GM21515 (cell line): ENCODE measurements at regions not wholly inside any gene's neighbourhood (a gene's known extent, or its start where the extent isn't known, plus 50 kb on each side); places are given as distances from the start of the nearest gene placed in this dataset.

Experiments
- ATAC-seq: cut with Tn5 transposase; IDR thresholded peaks from one replicate; pipeline ENCODE4 v1.9.1; 2021; ENCODE audit not compliant: unreplicated experiment

DNA sequence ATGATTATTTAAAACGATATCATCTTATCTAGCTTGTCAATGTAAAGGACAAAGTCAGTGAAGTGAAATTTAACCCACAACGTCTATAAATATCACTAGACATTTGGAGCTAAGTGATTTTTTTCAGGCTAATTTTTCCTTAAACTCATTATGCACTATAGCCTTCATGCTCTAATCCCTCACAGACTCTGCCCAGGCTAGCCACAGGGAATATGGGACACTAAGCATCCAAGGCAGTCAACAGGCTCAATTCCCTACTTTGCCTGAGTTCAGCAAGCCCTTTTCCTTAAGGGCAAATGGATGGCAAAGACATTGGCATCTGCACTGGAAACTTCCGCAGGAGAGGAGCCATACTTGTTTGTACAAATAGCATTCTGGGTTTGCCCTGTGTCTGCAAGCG, 577.0 kb downstream of the LMO4 start:
- ATAC-seq: no peak

DNA sequence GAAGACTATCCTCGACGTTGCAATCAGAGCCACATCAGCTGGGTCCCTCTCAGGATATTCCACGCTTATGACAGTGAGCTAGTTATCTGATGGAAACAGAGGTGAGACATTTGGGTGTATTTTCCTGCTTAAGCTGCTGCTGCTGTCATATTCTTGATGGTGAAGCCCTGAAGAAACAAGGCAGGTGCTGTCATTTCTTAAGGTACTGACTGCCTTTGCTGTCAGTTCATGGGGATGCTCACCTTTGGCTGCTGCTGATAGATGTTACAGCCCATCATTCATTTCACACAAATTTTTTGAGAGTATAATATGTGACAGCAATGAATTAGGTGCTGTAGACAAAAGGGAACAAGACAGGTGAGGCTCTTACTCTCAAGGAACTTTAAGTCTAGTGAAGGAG, 577.4 kb downstream of the LMO4 start:
- no peak for ATAC-seq

DNA sequence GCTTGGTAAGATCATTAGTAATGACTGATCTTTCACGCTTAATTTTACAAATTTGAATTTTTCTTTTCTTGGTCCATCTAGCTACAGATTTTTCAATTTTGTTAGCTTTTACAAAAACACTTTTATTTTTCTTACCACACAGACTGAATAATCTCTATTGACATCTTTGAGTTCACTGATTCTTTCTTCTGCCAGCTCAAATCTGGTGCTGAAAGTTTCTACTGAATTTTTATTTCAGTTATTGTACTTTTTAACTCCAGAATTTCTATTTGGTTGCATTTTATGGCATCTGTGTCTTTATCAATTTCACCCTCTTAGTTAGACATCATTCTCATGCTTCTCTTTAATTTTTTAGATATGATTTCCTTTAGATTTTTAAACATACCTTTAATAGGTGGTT, 584.7 kb downstream of the LMO4 start:
- no peak for ATAC-seq

DNA sequence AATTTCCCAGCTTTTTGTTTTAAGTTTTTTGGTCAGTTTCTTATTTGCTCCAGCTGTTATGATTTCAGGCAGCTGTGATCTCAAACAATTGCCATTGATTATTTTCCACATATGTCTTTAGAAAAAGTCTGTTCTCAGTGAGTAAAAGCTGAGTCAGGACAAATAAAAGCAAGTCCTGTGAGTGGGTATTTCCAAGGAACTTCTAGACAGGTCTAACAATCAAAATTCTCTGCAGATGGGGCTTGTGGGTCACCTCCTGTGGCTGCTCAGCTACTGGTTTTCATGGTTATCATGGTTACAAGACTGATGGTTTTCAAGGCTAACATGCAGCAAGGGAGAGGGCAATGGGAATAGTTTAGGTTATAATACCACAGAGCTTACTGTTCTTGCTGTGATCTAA, 585.7 kb downstream of the LMO4 start:
- ATAC-seq: no peak

DNA sequence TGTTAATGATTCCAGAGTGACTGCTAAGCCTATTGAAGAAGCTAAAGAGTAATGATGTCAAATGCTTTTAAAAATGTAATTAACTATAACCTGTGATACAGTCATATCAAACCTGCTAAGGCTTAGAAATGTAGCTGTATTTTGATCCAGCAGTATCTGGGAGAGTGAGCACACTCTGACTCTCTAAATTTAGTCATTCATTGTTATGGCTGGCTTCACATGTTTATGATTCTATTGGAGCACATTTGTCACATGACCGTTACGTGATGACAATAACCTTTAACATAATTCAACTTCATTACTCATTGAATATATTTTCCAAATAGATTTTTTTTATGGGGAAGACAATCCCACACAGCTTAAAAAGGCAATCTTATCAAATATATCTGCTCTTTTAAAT, 587.1 kb downstream of the LMO4 start:
- ATAC-seq: no peak

DNA sequence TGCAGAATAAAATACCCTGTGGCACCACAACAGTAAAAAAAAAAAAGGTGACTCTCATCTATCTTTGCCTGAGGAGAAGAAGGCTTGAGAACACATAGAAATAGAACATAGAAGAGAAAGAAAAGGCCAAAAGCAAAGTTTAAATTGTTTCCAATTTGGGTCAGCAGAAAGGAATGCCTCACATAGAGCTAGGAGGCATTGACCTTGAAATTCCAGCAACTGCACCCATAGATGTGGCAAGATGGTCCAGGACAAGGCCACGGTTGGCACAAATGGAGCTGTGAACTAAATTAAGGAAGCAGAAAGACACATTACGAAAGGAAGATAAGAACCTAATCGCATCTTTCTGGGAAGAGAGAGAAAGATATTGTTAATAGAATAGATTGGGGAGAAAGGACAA, 588.3 kb downstream of the LMO4 start:
- no peak for ATAC-seq

DNA sequence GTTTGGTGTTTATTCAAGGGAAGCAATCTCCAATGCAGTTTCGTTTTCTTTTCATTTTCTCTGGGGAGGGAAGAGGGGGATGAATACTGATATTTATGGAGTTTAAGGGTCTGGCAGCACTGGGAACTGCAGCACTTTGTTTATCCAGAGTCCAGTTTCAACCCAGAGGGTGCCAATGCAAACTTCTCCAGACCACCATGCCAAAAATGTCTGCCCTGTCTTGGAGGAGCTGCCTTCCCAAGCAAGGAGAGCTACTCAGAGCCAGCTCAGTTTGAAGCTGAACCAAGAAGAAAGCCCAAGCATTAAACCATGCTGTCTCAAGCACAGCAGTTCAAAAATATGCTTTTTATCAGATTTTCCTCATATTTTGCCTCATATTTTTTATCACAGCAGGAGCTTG, 589.7 kb downstream of the LMO4 start:
- ATAC-seq: no peak

DNA sequence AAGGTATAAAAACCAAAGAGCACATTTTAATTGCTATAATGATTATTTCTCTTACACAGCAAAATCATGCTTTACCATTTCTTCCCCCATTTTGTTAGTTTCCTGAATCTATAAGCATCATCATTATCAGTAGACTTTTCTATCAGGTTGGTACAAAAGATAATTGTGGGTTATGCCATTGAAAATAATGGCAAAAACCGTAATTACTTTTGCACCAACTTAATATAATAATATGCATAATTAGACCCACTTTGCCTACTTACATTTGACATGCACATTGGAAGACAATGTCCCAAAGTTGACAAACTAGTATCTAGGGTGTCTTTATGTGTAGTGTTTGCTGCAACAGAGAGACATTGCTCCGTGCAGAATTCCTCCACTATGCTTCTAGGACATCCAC, 594.2 kb downstream of the LMO4 start:
- no peak for ATAC-seq

DNA sequence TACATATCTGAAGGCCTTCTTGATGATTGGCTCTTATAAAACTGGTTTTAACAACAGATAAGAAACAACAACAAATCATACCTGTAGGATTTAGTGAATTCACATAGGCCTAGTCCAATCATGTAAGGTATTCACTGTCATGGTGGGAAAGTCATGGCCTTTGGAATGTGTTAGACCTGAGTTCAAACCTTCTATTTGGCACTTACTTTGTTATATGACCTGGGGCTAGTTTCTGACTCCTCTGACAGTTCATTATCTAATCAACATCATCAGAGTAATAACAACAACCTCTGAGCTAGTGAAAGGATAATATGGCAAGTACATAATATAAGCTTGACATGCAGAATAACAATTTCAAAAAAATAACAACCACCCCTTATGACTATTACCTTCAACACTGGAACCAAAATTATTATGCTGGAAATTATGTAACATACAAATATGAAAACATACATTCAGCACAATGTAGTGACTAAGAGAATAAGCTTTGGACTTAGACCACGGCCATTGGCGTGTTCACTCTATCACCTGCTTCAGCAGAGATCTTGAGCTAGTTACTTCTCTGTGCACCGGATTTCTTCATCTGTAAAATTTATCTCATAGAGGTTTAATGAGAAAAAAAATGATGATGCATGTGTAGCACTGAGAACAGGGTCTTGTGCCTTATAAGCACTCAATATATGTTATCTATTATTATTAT, 597.6 kb downstream of the LMO4 start:
- ATAC-seq: no peak

DNA sequence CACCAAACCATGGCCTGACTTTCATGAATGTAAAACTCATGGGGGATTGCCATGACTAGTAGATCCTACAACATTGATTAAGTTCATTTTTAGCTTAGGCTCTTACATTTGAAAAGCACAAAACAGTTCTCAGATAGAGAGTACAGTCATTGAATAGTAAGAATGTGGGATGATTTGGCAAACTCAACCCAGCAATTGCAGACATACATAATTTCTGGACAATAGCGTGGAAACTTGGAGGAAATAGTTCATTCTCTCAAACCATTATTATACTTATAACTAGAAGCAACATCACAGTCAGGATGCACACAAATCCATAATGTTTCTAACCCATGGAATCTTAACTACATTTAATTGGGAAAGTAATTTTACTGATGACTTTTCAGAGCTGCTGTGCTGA, 598.2 kb downstream of the LMO4 start:
- ATAC-seq: no peak

DNA sequence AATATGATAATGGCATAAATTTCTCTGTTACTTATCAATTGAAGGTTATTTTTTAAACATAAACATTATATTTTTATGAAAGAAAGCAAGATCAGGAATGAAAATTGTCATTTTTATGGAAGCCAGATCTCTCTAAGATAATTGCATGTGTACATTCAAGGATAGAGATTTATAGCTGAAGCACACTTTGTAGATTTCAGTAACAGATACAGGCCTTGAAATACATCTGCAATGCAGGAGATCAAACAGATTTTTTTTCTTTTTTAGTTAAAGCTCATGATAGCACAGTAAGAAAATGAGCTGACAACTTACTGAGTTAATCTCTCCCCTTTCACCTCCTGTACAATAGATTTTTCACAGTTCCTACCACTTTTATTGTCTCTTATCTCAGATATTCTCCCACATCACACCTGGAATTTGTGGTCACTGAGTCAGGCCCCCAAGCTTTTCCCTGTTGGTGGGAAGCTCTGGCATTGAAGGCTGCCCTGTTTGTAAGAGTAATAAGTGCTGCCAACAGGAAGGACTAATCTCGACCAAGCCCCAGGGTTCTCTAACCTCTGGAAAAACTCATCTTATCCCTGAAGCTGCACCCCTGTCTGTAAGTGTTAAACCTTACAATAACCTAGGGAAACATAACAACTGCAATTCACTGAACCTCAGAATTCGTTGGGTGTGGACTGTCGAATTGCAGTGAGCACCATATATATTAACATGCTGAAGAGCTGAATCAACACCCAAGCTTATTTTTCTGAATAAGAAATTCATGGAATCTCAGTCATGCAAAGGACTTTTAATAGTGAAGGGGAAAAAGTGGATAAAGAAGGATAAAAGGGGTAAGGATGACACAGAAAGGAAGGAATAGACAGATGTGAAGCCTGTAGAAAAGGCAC, 599.0 kb downstream of the LMO4 start:
- ATAC-seq: no peak

DNA sequence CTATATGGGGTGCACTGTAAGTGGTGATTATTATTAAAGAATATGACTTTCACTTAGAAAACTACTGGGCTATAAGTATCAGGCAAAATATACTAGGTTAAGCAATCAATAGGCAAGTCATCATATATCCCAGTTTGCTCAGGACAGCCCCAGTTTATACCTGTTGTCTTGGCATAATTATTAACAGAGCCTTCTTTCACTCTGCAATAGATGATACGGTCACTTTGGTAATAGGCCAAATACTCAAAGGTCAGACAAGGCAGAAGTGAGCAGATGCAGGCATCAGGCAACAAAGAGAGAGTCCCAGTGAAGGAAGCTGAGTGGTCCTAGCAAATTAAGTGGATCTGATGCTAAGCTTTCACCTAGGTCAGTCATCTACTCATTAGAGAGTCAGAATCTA, 599.9 kb downstream of the LMO4 start:
- ATAC-seq: no peak

DNA sequence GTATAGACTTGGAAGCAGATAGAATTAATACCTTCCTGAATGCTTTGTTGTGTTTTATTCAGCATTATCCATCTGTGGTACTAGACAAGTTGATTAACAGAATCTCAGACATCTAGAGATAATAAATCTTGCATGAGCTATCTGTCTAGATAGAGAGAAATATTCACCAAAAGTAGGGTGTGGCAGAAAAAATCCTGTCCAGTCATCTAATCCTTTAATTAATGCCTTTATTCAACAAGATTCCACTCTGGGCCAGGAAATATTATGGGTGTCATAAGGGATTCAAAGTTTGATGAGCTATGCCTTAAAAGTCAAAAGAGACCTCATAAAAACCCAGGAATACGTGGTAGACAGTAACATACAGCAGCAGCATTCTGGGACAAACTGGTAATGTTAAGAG, 601.2 kb downstream of the LMO4 start:
- no peak for ATAC-seq

DNA sequence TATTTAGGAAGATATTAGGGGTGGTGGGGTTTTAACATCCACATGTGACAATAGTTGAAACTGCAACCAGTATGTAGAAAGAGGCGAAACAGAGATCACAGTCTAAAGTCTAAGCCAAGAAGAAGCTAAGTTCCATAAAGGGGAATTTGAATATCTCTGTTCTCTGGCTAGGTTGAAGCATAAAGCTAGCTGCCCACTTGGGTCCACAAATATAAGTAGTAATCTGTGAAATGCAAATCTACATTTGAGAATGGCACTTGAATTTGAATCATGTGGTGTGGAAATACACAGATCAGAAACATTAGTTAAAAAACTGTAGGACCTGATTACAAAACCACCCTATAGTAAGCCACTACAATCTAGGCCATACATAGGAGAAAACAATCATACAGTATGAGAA, 602.1 kb downstream of the LMO4 start:
- ATAC-seq: no peak

DNA sequence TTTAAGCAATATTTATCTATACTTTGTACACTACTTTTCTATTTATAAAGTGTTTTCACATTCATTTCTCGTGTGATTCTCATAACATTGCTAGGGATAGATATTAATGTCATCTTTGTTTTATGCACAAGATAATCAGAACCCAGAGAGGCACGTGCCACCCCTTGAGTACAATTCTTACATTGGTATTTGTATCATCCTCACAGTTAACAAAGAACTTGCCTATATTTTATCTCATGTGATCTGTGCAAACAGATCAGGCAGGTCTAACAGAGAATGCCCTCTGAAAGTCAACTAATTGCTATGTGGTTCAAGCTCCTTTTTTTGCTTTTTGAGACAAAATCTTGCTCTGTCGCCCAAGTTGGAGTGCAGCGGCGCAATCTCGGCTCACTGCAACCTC, 604.5 kb downstream of the LMO4 start:
- no peak for ATAC-seq

DNA sequence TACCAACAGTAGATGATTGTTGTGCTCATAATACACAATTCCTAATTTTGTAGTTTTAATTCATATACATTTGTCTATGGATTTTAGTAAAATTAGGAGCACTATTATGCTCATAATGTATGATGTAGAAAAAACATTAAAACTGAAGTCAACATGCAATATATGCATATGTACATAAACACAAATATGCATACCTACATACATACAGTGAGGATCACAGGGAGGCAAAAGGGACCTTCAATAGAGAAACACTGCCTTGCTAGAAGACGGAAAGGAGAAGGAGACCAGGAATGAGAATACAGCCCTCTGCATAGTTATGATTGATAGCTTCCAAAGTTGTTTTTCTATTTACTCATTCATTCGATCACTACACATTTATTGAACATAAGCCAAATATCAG, 606.5 kb downstream of the LMO4 start:
- ATAC-seq: no peak

DNA sequence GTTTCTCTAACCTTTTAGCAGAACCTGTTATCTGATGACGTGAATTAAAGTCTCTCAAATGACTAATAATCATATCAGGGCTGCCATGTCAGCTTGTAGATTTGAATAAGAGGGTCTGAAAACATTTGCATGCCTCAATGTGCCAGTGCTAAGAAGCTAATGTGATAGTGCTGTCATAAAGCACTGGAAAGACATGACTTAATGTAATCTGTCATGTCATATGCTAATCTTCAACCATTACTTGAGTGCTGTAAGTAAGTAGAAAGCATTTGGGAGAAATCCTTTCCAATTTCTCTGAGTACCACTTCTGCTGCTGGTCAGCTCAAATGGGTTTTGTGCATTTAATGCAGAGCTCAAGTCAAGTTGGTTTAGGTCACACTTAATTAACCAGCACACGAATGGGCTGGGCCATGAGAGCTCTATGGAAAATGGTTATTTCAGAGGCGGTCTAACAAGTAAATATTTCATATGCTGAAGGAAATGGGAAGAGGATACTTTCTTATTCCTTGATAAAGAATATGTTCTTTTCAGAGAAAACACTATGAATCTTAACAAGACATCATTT, 609.2 kb downstream of the LMO4 start:
- no peak for ATAC-seq

DNA sequence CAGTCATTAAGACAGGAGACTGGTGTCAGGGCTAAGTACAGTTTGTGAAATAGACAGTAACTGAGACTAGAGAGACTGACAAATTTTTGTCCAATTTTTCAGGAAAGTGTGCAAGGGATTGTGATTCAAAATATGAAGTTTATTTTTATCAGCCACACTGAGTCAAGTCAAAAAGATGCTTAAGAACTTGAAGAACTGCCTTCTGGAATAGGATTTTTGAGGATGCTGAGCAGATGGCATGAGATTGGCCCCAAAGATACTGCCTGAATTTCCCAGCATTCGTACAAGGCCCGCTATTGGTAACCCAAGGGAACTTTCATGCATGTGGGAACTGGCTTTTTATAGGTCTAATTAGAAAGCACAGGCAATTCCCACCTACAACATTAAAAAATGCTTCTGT, 610.0 kb downstream of the LMO4 start:
- ATAC-seq: no peak

DNA sequence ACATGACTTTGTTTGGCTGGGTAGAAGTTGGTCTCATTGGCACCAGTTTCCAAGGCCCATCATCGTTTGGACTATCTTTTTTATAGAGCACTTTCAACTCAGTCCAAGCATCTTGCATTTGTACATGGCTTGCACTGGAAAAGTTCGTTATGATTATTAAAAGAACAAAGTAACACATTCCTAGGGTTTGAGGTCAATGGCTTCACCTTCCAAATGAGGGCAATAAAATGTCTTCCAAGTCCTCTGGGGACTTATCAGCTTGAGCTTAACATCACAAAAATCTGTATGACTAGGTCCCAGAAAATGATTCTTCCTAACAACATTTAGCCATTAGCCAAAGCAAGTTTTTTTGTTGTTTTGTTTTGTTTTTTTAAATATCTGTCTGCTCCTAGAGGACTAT, 610.8 kb downstream of the LMO4 start:
- no peak for ATAC-seq

DNA sequence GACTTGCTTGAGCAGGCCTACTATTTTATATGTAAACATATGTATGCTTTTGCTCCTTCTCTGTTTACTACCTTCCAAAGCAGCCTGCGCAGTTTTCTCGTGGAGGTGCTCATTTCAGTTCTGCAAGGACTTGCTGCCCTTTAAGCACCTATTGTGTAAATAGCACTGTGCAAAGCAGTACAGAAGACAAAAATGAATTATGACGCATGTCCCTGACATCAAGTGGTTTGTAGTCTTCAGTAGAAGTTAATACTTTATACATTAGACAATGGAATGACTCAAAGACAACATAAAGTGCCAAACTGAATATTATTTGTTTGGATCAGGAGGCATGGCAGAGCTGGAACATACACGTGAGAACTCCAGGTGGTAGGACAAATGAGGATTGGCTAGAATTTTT, 611.7 kb downstream of the LMO4 start:
- no peak for ATAC-seq

DNA sequence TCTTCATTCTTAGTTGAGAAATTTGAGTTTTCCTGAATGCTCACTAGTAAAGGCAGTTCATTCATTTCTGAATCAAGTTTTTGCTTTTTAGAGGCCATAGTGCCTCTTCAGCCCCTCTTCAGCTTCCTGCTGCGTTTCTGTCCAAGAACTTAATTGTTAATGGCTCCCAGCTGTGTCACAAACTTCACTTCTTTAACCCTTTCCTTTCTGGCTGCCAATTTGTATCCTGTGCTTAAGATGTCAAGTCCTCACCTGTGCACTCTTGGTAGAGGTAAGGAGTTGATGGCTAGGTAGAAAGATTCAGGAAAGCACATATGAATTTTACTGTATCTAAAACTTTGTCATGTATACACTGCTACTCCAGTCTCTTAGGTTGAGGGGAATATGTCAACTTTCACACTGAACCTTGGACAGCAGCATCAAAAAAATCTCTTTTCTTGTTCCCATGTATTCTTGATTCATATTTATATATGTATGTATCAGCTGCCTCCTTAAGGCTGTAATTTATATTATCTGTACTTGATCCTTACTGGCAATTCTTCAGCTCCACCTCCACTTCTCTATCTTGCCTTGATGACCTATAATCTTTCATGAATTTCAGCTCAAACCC, 612.8 kb downstream of the LMO4 start:
- ATAC-seq: no peak

DNA sequence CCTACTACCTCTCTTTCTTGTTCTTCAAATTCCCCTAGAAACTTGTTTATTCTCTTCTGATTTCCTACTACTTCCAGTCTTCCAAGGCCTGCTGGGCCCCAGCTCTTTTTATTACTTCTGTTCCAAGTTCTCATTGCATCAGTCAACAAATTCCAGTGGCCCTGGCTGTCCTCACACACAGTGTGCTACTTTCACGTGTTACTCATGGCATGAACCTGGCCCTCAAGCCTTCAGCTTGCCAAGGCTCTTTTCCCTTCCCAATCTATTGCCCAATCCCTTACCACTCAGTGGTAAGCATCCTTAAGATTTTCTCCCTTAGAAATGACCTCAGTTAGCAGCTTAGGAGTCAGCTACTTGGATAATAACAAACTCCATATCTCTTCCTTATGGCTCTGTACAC, 613.5 kb downstream of the LMO4 start:
- ATAC-seq: no peak
